ENCODE measurements at regions not wholly inside any gene's neighbourhood (a gene's known extent, or its start where the extent isn't known, plus 50 kb on each side); places are given as distances from the start of the nearest gene placed in this dataset. TPM values are rescaled to one million over a fixed set of nuclear protein-coding genes. Genes with fewer than 3 reads are reported as not detected.

Small RNAs in the stretch of these regions (microRNA-seq; reads per million reads assigned to microRNA genes)
- not detected for gene RF00019 (ENCODE audit: insufficient read depth, insufficient read length)

Small RNAs in the stretch of these regions (small RNA-seq; reads per million reads assigned to genes)
- gene RF00019, result 0 reads per million in 5 experiments

All from IMR-90 (cell line).